IPS-18a (cell line): ENCODE measurements at regions not wholly inside any gene's neighbourhood (a gene's known extent, or its start where the extent isn't known, plus 50 kb on each side); places are given as distances from the start of the nearest gene placed in this dataset.

Experiments
- H3K27ac ChIP-seq: one replicate; pipeline ENCODE4 v1.5.1; 2013; ENCODE audit warnings: low read length
- H3K27me3 ChIP-seq: one replicate; pipeline ENCODE4 v1.6.1; 2013; ENCODE audit warnings: mild to moderate bottlenecking, low read length; ENCODE audit not compliant: control insufficient read depth, insufficient read depth
- H3K36me3 ChIP-seq: one replicate; pipeline ENCODE4 v1.6.1; 2013; ENCODE audit warnings: low read depth, low read length; ENCODE audit not compliant: control insufficient read depth
- H3K4me1 ChIP-seq: one replicate; pipeline ENCODE4 v1.6.1; 2013; ENCODE audit warnings: low read depth, low read length; ENCODE audit not compliant: control insufficient read depth
- H3K4me3 ChIP-seq: one replicate; pipeline ENCODE4 v1.5.1; 2013; ENCODE audit warnings: low read length
- H3K9ac ChIP-seq: one replicate; pipeline ENCODE4 v1.6.1; 2013; ENCODE audit warnings: mild to moderate bottlenecking, low read length, moderate library complexity
- H3K9me3 ChIP-seq: one replicate; pipeline ENCODE4 v1.6.1; 2013; ENCODE audit warnings: low read depth, low read length; ENCODE audit not compliant: control insufficient read depth

GRCh38 chr12:126668961-126669360 is 1598.0 kb upstream of the TMEM132C start:
- no peak overlapping the region for H3K9ac ChIP-seq

GRCh38 chr12:126676434-126676833 is 1590.5 kb upstream of the TMEM132C start:
- peaks cover 44% of the 10 kb centered on the region for H3K9me3 ChIP-seq
- no peak overlapping the region for H3K9ac ChIP-seq

More at GRCh38 chr12:126668961-126669360, 1598.0 kb upstream of the TMEM132C start:
- Histone ChIP-seq H3K4me1 (no peaks in the 10 kb centered on the region), H3K9me3 (peaks cover 32% of the 10 kb centered on the region), H3K4me3 (no peak overlapping the region), H3K27ac (no peak overlapping the region), H3K36me3 (no peaks in the 10 kb centered on the region), H3K27me3 (no peaks in the 10 kb centered on the region)

GRCh38 chr12:126681676-126682075 is 1585.3 kb upstream of the TMEM132C start:
- Histone ChIP-seq H3K9ac (no peak overlapping the region), H3K9me3 (peaks cover 43% of the 10 kb centered on the region), H3K4me3 (no peak overlapping the region), H3K36me3 (no peaks in the 10 kb centered on the region), H3K27ac (no peak overlapping the region), H3K4me1 (no peaks in the 10 kb centered on the region), H3K27me3 (no peaks in the 10 kb centered on the region)

More at GRCh38 chr12:126676434-126676833, 1590.5 kb upstream of the TMEM132C start:
- Histone ChIP-seq H3K27ac (no peak overlapping the region), H3K4me3 (no peak overlapping the region), H3K27me3 (no peaks in the 10 kb centered on the region), H3K4me1 (no peaks in the 10 kb centered on the region), H3K36me3 (no peaks in the 10 kb centered on the region)

- no peak overlapping the region for H3K4me3 ChIP-seq
- H3K27ac ChIP-seq: no peak overlapping the region
- peaks cover 32% of the 10 kb centered on the region for H3K9me3 ChIP-seq
- no peak overlapping the region for H3K9ac ChIP-seq
- H3K36me3 ChIP-seq: no peaks in the 10 kb centered on the region
- H3K27me3 ChIP-seq: no peaks in the 10 kb centered on the region
- no peaks in the 10 kb centered on the region for H3K4me1 ChIP-seq
These were observed 1582.3 kb upstream of the TMEM132C start for GRCh38 chr12:126684703-126685102.

- Histone ChIP-seq H3K4me1 (no peaks in the 10 kb centered on the region), H3K27ac (no peak overlapping the region)
These were observed 1581.3 kb upstream of the TMEM132C start for GRCh38 chr12:126685636-126686035.

GRCh38 chr12:126688556-126688955 is 1578.4 kb upstream of the TMEM132C start:
- H3K36me3 ChIP-seq: no peaks in the 10 kb centered on the region
- H3K27me3 ChIP-seq: no peaks in the 10 kb centered on the region
- H3K9ac ChIP-seq: no peak overlapping the region
- H3K9me3 ChIP-seq: peaks cover 38% of the 10 kb centered on the region
- no peak overlapping the region for H3K4me3 ChIP-seq
- no peaks in the 10 kb centered on the region for H3K4me1 ChIP-seq
- H3K27ac ChIP-seq: no peak overlapping the region

More at GRCh38 chr12:126685636-126686035, 1581.3 kb upstream of the TMEM132C start:
- Histone ChIP-seq H3K27me3 (no peaks in the 10 kb centered on the region), H3K9me3 (peaks cover 31% of the 10 kb centered on the region), H3K36me3 (no peaks in the 10 kb centered on the region), H3K4me3 (no peak overlapping the region), H3K9ac (no peak overlapping the region)

GRCh38 chr12:126700096-126700495 is 1566.9 kb upstream of the TMEM132C start:
- H3K9me3 ChIP-seq: peaks cover 21% of the 10 kb centered on the region
- no peak overlapping the region for H3K9ac ChIP-seq
- H3K4me3 ChIP-seq: no peak overlapping the region
- no peaks in the 10 kb centered on the region for H3K27me3 ChIP-seq
- H3K4me1 ChIP-seq: no peaks in the 10 kb centered on the region
- H3K36me3 ChIP-seq: no peaks in the 10 kb centered on the region
- H3K27ac ChIP-seq: no peak overlapping the region

- H3K4me1 ChIP-seq: no peaks in the 10 kb centered on the region
- no peak overlapping the region for H3K27ac ChIP-seq
- H3K9ac ChIP-seq: no peak overlapping the region
These were observed 1562.4 kb upstream of the TMEM132C start for GRCh38 chr12:126704609-126705008.

GRCh38 chr12:126706300-126706699 is 1560.7 kb upstream of the TMEM132C start:
- Histone ChIP-seq H3K4me3 (no peak overlapping the region), H3K9ac (no peak overlapping the region), H3K9me3 (peaks cover 15% of the 10 kb centered on the region), H3K27ac (no peak overlapping the region), H3K4me1 (no peaks in the 10 kb centered on the region), H3K36me3 (no peaks in the 10 kb centered on the region), H3K27me3 (no peaks in the 10 kb centered on the region)

More at GRCh38 chr12:126704609-126705008, 1562.4 kb upstream of the TMEM132C start:
- Histone ChIP-seq H3K36me3 (no peaks in the 10 kb centered on the region), H3K4me3 (no peak overlapping the region), H3K27me3 (no peaks in the 10 kb centered on the region), H3K9me3 (peaks cover 20% of the 10 kb centered on the region)

- Histone ChIP-seq H3K4me1 (no peaks in the 10 kb centered on the region), H3K27me3 (no peaks in the 10 kb centered on the region), H3K9ac (no peak overlapping the region), H3K36me3 (no peaks in the 10 kb centered on the region), H3K4me3 (no peak overlapping the region), H3K9me3 (peaks cover 16% of the 10 kb centered on the region), H3K27ac (no peak overlapping the region)
These were observed 1558.5 kb upstream of the TMEM132C start for GRCh38 chr12:126708492-126708896.

GRCh38 chr12:126718365-126718764 is 1548.6 kb upstream of the TMEM132C start:
- no peaks in the 10 kb centered on the region for H3K4me1 ChIP-seq
- no peak overlapping the region for H3K4me3 ChIP-seq
- H3K27me3 ChIP-seq: no peaks in the 10 kb centered on the region
- H3K9ac ChIP-seq: no peak overlapping the region
- H3K9me3 ChIP-seq: peaks cover 15% of the 10 kb centered on the region
- H3K27ac ChIP-seq: no peak overlapping the region
- H3K36me3 ChIP-seq: no peaks in the 10 kb centered on the region

GRCh38 chr12:126719912-126720705 is 1546.9 kb upstream of the TMEM132C start:
- Histone ChIP-seq H3K4me3 (no peak overlapping the region), H3K36me3 (no peaks in the 10 kb centered on the region), H3K27me3 (peaks cover under 1% of the 10 kb centered on the region), H3K9ac (no peak overlapping the region), H3K9me3 (peaks cover 19% of the 10 kb centered on the region), H3K27ac (no peak overlapping the region), H3K4me1 (no peaks in the 10 kb centered on the region)
